PC-3 (cell line): ENCODE measurements at regions not wholly inside any gene's neighbourhood (a gene's known extent, or its start where the extent isn't known, plus 50 kb on each side); places are given as distances from the start of the nearest gene placed in this dataset.

ENCODE experiments used
- ATAC-seq: fragments of 200-7000 bp; cut with Tn5 transposase; 2 replicates; pipeline ENCODE4 v1.9.1; 2020; ENCODE audit warnings: mild to moderate bottlenecking, moderate library complexity
- BruUV-seq: library from RNA; stranded (reverse); fragments of 400-500 nt; replicated peaks from 2 replicates; lab custom pipeline; 2021; lab: Mats Ljungman, UMichigan
- CTCF ChIA-PET: fragments of 300-600 bp; sonication (Branson Sonifier 250); formaldehyde crosslinking; loops from one replicate; lab custom pipeline; 2022; ENCODE audit warnings: antibody characterized with exemption; lab: Charles Lee
- POLR2A ChIA-PET: fragments of 300-600 bp; sonication (Branson Sonifier 250); formaldehyde crosslinking; loops from one replicate; lab custom pipeline; 2022; ENCODE audit warnings: antibody characterized with exemption; ENCODE audit not compliant: unreplicated experiment; lab: Charles Lee
- DNase-seq: peaks from one replicate; pipeline ENCODE4 v3.0.0-alpha.2; 2015
- H2AFZ ChIP-seq: fragments of 300-600 bp; sonication (generic); 2 replicates; pipeline ENCODE4 v1.6.0; 2016; ENCODE audit warnings: antibody characterized with exemption, low read length
- H3F3A ChIP-seq: fragments of 300-600 bp; sonication (generic); one replicate; pipeline ENCODE4 v1.6.0; 2017; ENCODE audit warnings: antibody characterized with exemption, low read length, control low read depth, mild to moderate bottlenecking; ENCODE audit not compliant: unreplicated experiment
- H3K27ac ChIP-seq: fragments of 300-600 bp; sonication (generic); 2 replicates; pipeline ENCODE4 v1.5.1; 2016; ENCODE audit warnings: mild to moderate bottlenecking, low read length
- H3K27me3 ChIP-seq: fragments of 300-600 bp; sonication (generic); 2 replicates; pipeline ENCODE4 v1.6.1; 2016; ENCODE audit warnings: low read length, mixed read lengths
- H3K36me3 ChIP-seq: fragments of 300-600 bp; sonication (generic); 2 replicates; pipeline ENCODE4 v1.6.1; 2016; ENCODE audit warnings: low read depth, mixed run types, low read length, mixed read lengths
- H3K4me1 ChIP-seq: fragments of 300-600 bp; sonication (generic); 2 replicates; pipeline ENCODE4 v1.5.1; 2016; ENCODE audit warnings: low read length; ENCODE audit not compliant: insufficient read depth
- H3K4me2 ChIP-seq: fragments of 300-600 bp; sonication (generic); 2 replicates; pipeline ENCODE4 v1.6.0; 2016; ENCODE audit warnings: low read length
- H3K4me3 ChIP-seq: fragments of 300-600 bp; sonication (generic); 2 replicates; pipeline ENCODE4 v1.5.1; 2016; ENCODE audit warnings: mild to moderate bottlenecking, low read length, mixed read lengths
- H3K79me2 ChIP-seq: fragments of 300-600 bp; sonication (generic); 2 replicates; pipeline ENCODE4 v1.6.1; 2017; ENCODE audit warnings: low read length, mixed read lengths
- H3K9ac ChIP-seq: fragments of 300-600 bp; sonication (generic); 2 replicates; pipeline ENCODE4 v1.6.0; 2016; ENCODE audit warnings: mild to moderate bottlenecking, low read length
- H3K9me2 ChIP-seq: fragments of 300-600 bp; sonication (generic); replicated peaks from 2 replicates; pipeline ENCODE4 v1.6.1; 2016; ENCODE audit warnings: mixed run types, low read length, mixed read lengths
- H3K9me3 ChIP-seq: fragments of 300-600 bp; sonication (generic); 2 replicates; pipeline ENCODE4 v1.6.1; 2016; ENCODE audit warnings: low read length, mixed read lengths
- H4K20me1 ChIP-seq: fragments of 300-600 bp; sonication (generic); 2 replicates; pipeline ENCODE4 v1.6.1; 2016; ENCODE audit warnings: low read length, mixed read lengths
- CTCF ChIP-seq: fragments of 300-600 bp; sonication (generic); conservative IDR thresholded peaks from 2 replicates; pipeline ENCODE4 v1.5.1; 2017; ENCODE audit warnings: antibody characterized with exemption, low read depth, mild to moderate bottlenecking, low read length
- EZH2 ChIP-seq: fragments of 300-600 bp; sonication (generic); IDR thresholded peaks from one replicate; pipeline ENCODE4 v1.6.1; 2017; ENCODE audit warnings: antibody characterized with exemption, mild to moderate bottlenecking, low read length; ENCODE audit not compliant: unreplicated experiment
- EZH2phosphoT487 ChIP-seq: fragments of 300-600 bp; sonication (generic); IDR thresholded peaks from 2 replicates; pipeline ENCODE4 v1.6.1; 2018; ENCODE audit warnings: mild to moderate bottlenecking, antibody characterized with exemption, low read length, borderline replicate concordance
- intact Hi-C: fragments of 100-400 bp; cut with micrococcal nuclease; formaldehyde crosslinking; loops from 2 replicates; pipeline ENCODE4 v1.9.0; 2023

GRCh38 chr1:18041102-18041501, 66.5 kb upstream of the IGSF21 start:
- ChIA-PET CTCF (no interaction called here), POLR2A (no interaction called here)
- intact Hi-C loops: no loop called here
- DNase-seq (no peak), ATAC-seq (no peak)
- Histone ChIP-seq H3F3A (no peaks in the 10 kb centered on the region), H3K4me3 (no peak overlapping the region), H4K20me1 (no peaks in the 10 kb centered on the region), H3K36me3 (no peaks in the 10 kb centered on the region), H3K9ac (no peak overlapping the region), H2AFZ (no peak overlapping the region), H3K27ac (no peak overlapping the region), H3K4me2 (no peak overlapping the region), H3K4me1 (no peaks in the 10 kb centered on the region), H3K27me3 (peaks cover 37% of the 10 kb centered on the region), H3K9me2 (no peaks in the 10 kb centered on the region), H3K79me2 (no peaks in the 10 kb centered on the region), H3K9me3 (no peaks in the 10 kb centered on the region)
- no TSS peak for BruUV-seq
- no peak for TF ChIP-seq EZH2phosphoT487

- DNase-seq: no peak
- no peak overlapping the region for H3K27ac ChIP-seq
- no peak overlapping the region for H3K9ac ChIP-seq
- intact Hi-C loops: no loop called here
- 0 out of 2 replicates have a peak, but pooled peaks have one; percentile 26 for TF ChIP-seq CTCF
- TF ChIP-seq EZH2: no peak
- no peak for TF ChIP-seq EZH2phosphoT487
- no peak for ATAC-seq
- no peaks in the 10 kb centered on the region for H3K9me2 ChIP-seq
- ChIA-PET POLR2A (no interaction called here), CTCF (no interaction called here)
- no peak overlapping the region for H2AFZ ChIP-seq
- no peaks in the 10 kb centered on the region for H3F3A ChIP-seq
- peaks cover 37% of the 10 kb centered on the region for H3K27me3 ChIP-seq
- no peak overlapping the region for H3K4me2 ChIP-seq
- no peak overlapping the region for H3K4me3 ChIP-seq
- BruUV-seq: no TSS peak
- no peaks in the 10 kb centered on the region for H4K20me1 ChIP-seq
- H3K79me2 ChIP-seq: no peaks in the 10 kb centered on the region
- H3K9me3 ChIP-seq: no peaks in the 10 kb centered on the region
- H3K36me3 ChIP-seq: no peaks in the 10 kb centered on the region
- H3K4me1 ChIP-seq: no peaks in the 10 kb centered on the region
Observed at GRCh38 chr1:18041685-18042355, 65.8 kb upstream of the IGSF21 start.

DNA sequence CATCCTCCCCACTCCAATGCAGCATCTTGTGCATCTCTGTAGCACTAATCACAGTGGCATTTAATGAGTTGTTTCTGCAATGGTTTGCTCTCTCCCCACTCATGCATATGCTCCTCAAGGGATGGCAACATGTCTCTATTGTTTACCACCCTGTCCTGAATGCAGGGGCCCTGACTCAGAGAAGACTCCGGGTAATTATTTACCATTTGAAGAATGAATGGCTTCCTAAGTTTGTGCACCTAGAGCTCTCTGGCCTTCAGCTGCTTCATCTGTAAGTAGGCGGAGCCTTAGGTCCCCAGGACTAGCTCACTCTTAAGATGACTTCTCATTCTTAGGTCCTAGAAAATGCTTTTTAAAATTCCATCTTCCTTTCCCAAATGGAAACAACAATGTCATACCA, 63.7 kb upstream of the IGSF21 start:
- H3K4me3 ChIP-seq: no peak overlapping the region
- H3F3A ChIP-seq: no peaks in the 10 kb centered on the region
- H3K27me3 ChIP-seq: peaks cover 37% of the 10 kb centered on the region
- ChIA-PET CTCF (interaction anchor here (0.6 kb wide), 1 partner anchor 378 kb away, joined by 4 read pairs; no protein-coding TSS in a partner anchor), POLR2A (no interaction called here)
- no peak for ATAC-seq
- H3K4me1 ChIP-seq: no peaks in the 10 kb centered on the region
- H3K9me3 ChIP-seq: no peaks in the 10 kb centered on the region
- no peak overlapping the region for H3K4me2 ChIP-seq
- TF ChIP-seq EZH2: no peak
- no peak for TF ChIP-seq CTCF
- TF ChIP-seq EZH2phosphoT487: no peak
- H3K9me2 ChIP-seq: no peaks in the 10 kb centered on the region
- no peak overlapping the region for H3K9ac ChIP-seq
- H4K20me1 ChIP-seq: no peaks in the 10 kb centered on the region
- H3K79me2 ChIP-seq: no peaks in the 10 kb centered on the region
- no peak for DNase-seq
- no peak overlapping the region for H2AFZ ChIP-seq
- no TSS peak for BruUV-seq
- no peak overlapping the region for H3K27ac ChIP-seq
- H3K36me3 ChIP-seq: no peaks in the 10 kb centered on the region
- intact Hi-C loops: no loop called here
